ENCODE measurements at regions not wholly inside any gene's neighbourhood (a gene's known extent, or its start where the extent isn't known, plus 50 kb on each side); places are given as distances from the start of the nearest gene placed in this dataset.

DNA sequence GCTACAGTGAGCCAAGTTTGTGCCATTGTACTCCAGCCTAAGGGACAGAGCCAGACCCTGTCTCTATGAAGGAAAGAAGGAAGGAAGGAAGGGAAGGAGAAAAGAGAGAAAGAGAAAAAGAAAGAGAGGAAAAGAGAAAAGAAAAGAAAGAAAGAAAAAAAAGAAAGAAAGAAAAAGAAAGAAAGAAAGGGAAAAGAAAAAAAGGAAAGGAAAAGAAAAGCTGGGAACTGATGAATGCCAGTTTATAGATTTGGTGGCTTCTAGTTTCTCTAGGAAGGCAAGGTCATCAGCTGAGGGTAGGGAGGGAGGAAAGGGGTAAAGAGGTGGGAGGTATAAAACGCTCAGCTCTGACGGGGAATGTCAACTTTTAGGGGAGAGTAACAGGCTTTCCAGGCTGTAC lies 62.3 kb upstream of the AKT3 start:
- H3K36me3 ChIP-seq (ENCODE audit: control insufficient read depth, insufficient read depth, low read length) = no peaks in the 10 kb centered on the region
- no peaks in the 10 kb centered on the region for H3K9me3 ChIP-seq (ENCODE audit: control insufficient read depth, insufficient read depth, low read length)
- peaks cover 23% of the 10 kb centered on the region for H3K27me3 ChIP-seq (ENCODE audit: control insufficient read depth, insufficient read depth, low read length)
- H3K9ac ChIP-seq (ENCODE audit: low read depth, low read length) = no peak overlapping the region
- H3K4me3 ChIP-seq (ENCODE audit: low read depth, low read length) = no peak overlapping the region
- H3K27ac ChIP-seq (ENCODE audit: low read depth, low read length) = no peak overlapping the region
- peaks cover 5% of the 10 kb centered on the region; the same call in 1 of the 2 replicates for H3K4me1 ChIP-seq (ENCODE audit: control insufficient read depth, insufficient read depth, low read length)

DNA sequence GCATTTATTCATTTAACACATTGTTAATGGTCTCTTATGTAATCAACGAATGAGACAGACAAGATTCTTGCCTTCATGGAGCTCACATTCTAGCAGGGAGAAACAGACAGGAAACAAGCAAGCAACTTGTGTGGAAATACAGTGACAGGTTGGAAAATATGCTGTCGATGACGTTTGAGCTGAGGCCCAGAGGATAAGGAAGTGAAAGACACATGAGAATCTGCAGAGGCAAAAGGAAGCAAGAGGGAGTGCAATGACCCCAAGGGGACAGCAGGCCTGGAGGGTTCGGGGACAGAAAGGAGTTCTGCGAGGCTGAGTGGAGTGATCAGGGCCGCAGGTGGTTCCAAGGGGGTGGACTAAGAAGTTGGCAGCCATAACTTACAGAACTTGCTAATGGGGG lies 60.6 kb upstream of the AKT3 start:
- Histone ChIP-seq H3K27me3 (ENCODE audit: control insufficient read depth, insufficient read depth, low read length) (peaks cover 5% of the 10 kb centered on the region), H3K9ac (ENCODE audit: low read depth, low read length) (no peak overlapping the region), H3K9me3 (ENCODE audit: control insufficient read depth, insufficient read depth, low read length) (no peaks in the 10 kb centered on the region), H3K36me3 (ENCODE audit: control insufficient read depth, insufficient read depth, low read length) (no peaks in the 10 kb centered on the region), H3K4me3 (ENCODE audit: low read depth, low read length) (no peak overlapping the region), H3K4me1 (ENCODE audit: control insufficient read depth, insufficient read depth, low read length) (no peaks in the 10 kb centered on the region), H3K27ac (ENCODE audit: low read depth, low read length) (no peak overlapping the region)

DNA sequence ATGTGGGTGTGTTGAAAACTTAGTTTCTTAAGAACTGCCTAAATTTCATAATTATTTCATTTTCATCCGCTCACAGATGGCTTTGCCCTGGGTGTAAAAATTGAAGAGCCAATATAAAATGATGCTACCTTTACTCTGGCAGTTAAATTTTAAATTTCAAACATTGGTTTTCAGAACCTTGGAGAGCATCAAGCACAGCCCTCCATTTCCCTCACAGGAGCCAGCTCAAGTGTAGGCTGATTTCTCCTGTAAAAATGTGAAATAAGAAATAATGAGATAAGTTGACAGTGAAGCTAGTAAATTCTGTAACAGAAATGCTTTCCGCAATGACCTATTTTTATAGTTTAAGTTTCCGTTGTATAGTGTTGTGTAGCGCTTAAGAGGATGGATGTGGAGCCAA lies 53.9 kb upstream of the AKT3 start:
- H3K9me3 ChIP-seq (ENCODE audit: control insufficient read depth, insufficient read depth, low read length) = no peaks in the 10 kb centered on the region
- no peak overlapping the region for H3K4me3 ChIP-seq (ENCODE audit: low read depth, low read length)
- no peaks in the 10 kb centered on the region for H3K4me1 ChIP-seq (ENCODE audit: control insufficient read depth, insufficient read depth, low read length)

DNA sequence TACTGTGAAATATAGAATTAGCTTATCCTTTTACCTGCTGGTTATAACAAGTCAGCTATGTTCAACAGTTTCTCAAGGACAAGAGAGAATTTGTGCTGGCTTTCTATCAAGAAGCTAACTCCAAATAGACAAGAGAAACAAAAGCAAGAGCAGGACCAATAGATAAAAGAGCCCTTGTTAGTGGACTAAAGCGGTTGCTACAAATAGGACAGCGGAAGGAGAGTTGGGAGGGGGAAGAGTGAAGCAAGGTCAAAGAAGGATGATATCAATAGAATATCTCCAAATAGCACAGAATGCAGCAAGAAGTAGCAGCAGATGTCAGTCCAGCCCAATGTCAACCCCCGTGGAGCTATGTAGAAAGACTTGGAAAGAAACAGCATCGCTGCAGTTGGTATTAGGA lies 53.0 kb upstream of the AKT3 start:
- Histone ChIP-seq H3K27me3 (ENCODE audit: control insufficient read depth, insufficient read depth, low read length) (no peaks in the 10 kb centered on the region; the same call in 1 of the 2 replicates), H3K27ac (ENCODE audit: low read depth, low read length) (no peak overlapping the region), H3K9ac (ENCODE audit: low read depth, low read length) (no peak overlapping the region), H3K4me1 (ENCODE audit: control insufficient read depth, insufficient read depth, low read length) (no peaks in the 10 kb centered on the region), H3K9me3 (ENCODE audit: control insufficient read depth, insufficient read depth, low read length) (no peaks in the 10 kb centered on the region), H3K4me3 (ENCODE audit: low read depth, low read length) (no peak overlapping the region), H3K36me3 (ENCODE audit: control insufficient read depth, insufficient read depth, low read length) (no peaks in the 10 kb centered on the region)

More for the DNA sequence above, 53.9 kb upstream of the AKT3 start:
- Histone ChIP-seq H3K27me3 (ENCODE audit: control insufficient read depth, insufficient read depth, low read length) (no peaks in the 10 kb centered on the region; the same call in 1 of the 2 replicates), H3K27ac (ENCODE audit: low read depth, low read length) (no peak overlapping the region), H3K36me3 (ENCODE audit: control insufficient read depth, insufficient read depth, low read length) (no peaks in the 10 kb centered on the region), H3K9ac (ENCODE audit: low read depth, low read length) (no peak overlapping the region)

DNA sequence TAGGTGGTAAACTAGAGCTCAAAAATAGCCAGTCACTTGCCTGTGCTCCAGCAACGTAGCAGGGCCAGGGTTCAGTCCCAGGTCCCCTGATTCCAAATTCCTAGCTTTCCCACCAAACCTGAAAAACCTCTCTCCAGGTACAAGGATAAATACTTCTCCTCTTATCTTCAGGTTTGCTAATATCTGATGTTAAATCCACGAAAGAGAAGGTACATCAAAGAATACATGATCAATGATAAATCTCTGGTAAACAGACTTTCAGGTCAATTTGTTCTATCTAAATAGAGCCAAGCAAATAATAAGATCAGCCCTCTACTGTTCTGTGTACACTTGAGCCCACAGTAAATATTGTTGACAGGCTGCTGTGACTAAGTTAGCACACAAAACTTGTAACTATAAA lies 52.1 kb upstream of the AKT3 start:
- H3K9ac ChIP-seq (ENCODE audit: low read depth, low read length) = no peak overlapping the region
- H3K4me3 ChIP-seq (ENCODE audit: low read depth, low read length) = no peak overlapping the region
- no peak overlapping the region for H3K27ac ChIP-seq (ENCODE audit: low read depth, low read length)

More for the DNA sequence above, 52.1 kb upstream of the AKT3 start:
- no peaks in the 10 kb centered on the region for H3K9me3 ChIP-seq (ENCODE audit: control insufficient read depth, insufficient read depth, low read length)
- no peaks in the 10 kb centered on the region; the same call in 1 of the 2 replicates for H3K27me3 ChIP-seq (ENCODE audit: control insufficient read depth, insufficient read depth, low read length)
- no peaks in the 10 kb centered on the region for H3K4me1 ChIP-seq (ENCODE audit: control insufficient read depth, insufficient read depth, low read length)
- H3K36me3 ChIP-seq (ENCODE audit: control insufficient read depth, insufficient read depth, low read length) = no peaks in the 10 kb centered on the region

Data from HUES48 (cell line).